ENCODE measurements at regions not wholly inside any gene's neighbourhood (a gene's known extent, or its start where the extent isn't known, plus 50 kb on each side); places are given as distances from the start of the nearest gene placed in this dataset.

GRCh38 chr6:140985679-140986275 lies 1146.9 kb upstream of the GJE1 start (continued):
- TF ChIP-seq MXI1 (IDR thresholded peaks at IDR 0.05; ENCODE audit: low read depth, low read length) (no peak), ATF1 (CRISPR knock-in tag; IDR thresholded peaks at IDR 0.05) (no peak), ATF1 (tag; IDR thresholded peaks at IDR 0.05) (no peak), NR2F6 (CRISPR knock-in tag; IDR thresholded peaks at IDR 0.05) (no peak), CGGBP1 (CRISPR knock-in tag; IDR thresholded peaks at IDR 0.05) (no peak), ZC3H8 (IDR thresholded peaks at IDR 0.05) (no peak), BRD4 (IDR thresholded peaks at IDR 0.05) (no peak), ZNF584 (CRISPR knock-in tag; IDR thresholded peaks at IDR 0.05; ENCODE audit: low read depth) (no peak), TRIM24 (IDR thresholded peaks at IDR 0.05) (no peak), NONO (IDR thresholded peaks at IDR 0.05; ENCODE audit: low read depth in 2 of 2, low read length in 1 of 2) (no peak)

- Histone ChIP-seq H3K4me3 (no peak overlapping the region), H3K4me2 (ENCODE audit: insufficient read depth, low read length) (no peak overlapping the region), H3K9ac (ENCODE audit: insufficient read depth in 1 of 2, low read depth in 2 of 2, low read length in 2 of 2) (no peak overlapping the region), H3K79me2 (ENCODE audit: control insufficient read depth, insufficient read depth, low read length) (no peaks in the 10 kb centered on the region), H4K20me1 (replicated peaks; ENCODE audit: control insufficient read depth, insufficient read depth, low read length) (no peaks in the 10 kb centered on the region), H3K36me3 (ENCODE audit: control insufficient read depth, insufficient read depth, low read length) (no peaks in the 10 kb centered on the region), H3K9me1 (ENCODE audit: control insufficient read depth, insufficient read depth, low read length) (no peaks in the 10 kb centered on the region), H3K27ac (ENCODE audit: extremely low read depth, low read depth, low read length) (no peak overlapping the region), H3K4me1 (replicated peaks in 1 of 2; ENCODE audit: control insufficient read depth in 2 of 2, insufficient read depth in 2 of 2, low read length in 2 of 2) (no peaks in the 10 kb centered on the region), H2AFZ (ENCODE audit: low read depth, low read length) (no peak overlapping the region), H3K9me3 (replicated peaks; ENCODE audit: control insufficient read depth, insufficient read depth, low read depth, low read length) (no peaks in the 10 kb centered on the region), H3K27me3 (ENCODE audit: control insufficient read depth in 2 of 2, insufficient read depth in 2 of 2, low read length in 2 of 2) (no peaks in the 10 kb centered on the region)
- under 1% methylated on average over 6 of the region's 6 CpGs for WGBS (ENCODE audit: insufficient coverage, low coverage, missing lambda C conversion rate)
- BruUV-seq (replicated peaks), result no TSS peak
- ChIA-PET CTCF (ENCODE audit: low intra/inter-chr PET ratio) (no interaction called here), POLR2A (no interaction called here)
- FAIRE-seq (no peak), DNase-seq (ENCODE audit: extremely low read depth in 1 of 4, low spot score in 3 of 4) (no peak), ATAC-seq (no peak)
- intact Hi-C loops (cut with micrococcal nuclease), result no loop called here
- in situ Hi-C loops (cut with MboI), result no loop called here
- TF ChIP-seq, protein P1, sequence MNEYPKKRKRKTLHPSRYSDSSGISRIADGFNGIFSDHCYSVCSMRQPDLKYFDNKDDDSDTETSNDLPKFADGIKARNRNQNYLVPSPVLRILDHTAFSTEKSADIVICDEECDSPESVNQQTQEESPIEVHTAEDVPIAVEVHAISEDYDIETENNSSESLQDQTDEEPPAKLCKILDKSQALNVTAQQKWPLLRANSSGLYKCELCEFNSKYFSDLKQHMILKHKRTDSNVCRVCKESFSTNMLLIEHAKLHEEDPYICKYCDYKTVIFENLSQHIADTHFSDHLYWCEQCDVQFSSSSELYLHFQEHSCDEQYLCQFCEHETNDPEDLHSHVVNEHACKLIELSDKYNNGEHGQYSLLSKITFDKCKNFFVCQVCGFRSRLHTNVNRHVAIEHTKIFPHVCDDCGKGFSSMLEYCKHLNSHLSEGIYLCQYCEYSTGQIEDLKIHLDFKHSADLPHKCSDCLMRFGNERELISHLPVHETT (CRISPR knock-in tag; conservative IDR thresholded peaks at IDR 0.05 in 1 of 2, IDR thresholded peaks at IDR 0.05 in 1 of 2), result no peak
- TF ChIP-seq THAP12 (CRISPR knock-in tag; IDR thresholded peaks at IDR 0.05), result no peak
- no peak for TF ChIP-seq SIN3A (IDR thresholded peaks at IDR 0.05; ENCODE audit: borderline replicate concordance in 2 of 2, control insufficient read depth in 1 of 2, low read depth in 2 of 2, low read length in 2 of 2)
- TF ChIP-seq ZNF395 (CRISPR knock-in tag; IDR thresholded peaks at IDR 0.05), result no peak
- no peak for TF ChIP-seq ZNF174 (CRISPR knock-in tag; IDR thresholded peaks at IDR 0.05)
- no peak for TF ChIP-seq MIER1 (IDR thresholded peaks at IDR 0.05; ENCODE audit: low read depth)
These were observed 1152.3 kb upstream of the GJE1 start for GRCh38 chr6:140980265-140980887.

Data from K562 (cell line).